ENCODE measurements at regions not wholly inside any gene's neighbourhood (a gene's known extent, or its start where the extent isn't known, plus 50 kb on each side); places are given as distances from the start of the nearest gene placed in this dataset.
A peak's percentile ranks its signal among the peaks of the same experiment; 100 is the strongest.
"Not testable (repeated sequence)": the region's sequence is repeated elsewhere in the genome, so short reads cannot be mapped to it uniquely, and the experiment has no call there.

DNA sequence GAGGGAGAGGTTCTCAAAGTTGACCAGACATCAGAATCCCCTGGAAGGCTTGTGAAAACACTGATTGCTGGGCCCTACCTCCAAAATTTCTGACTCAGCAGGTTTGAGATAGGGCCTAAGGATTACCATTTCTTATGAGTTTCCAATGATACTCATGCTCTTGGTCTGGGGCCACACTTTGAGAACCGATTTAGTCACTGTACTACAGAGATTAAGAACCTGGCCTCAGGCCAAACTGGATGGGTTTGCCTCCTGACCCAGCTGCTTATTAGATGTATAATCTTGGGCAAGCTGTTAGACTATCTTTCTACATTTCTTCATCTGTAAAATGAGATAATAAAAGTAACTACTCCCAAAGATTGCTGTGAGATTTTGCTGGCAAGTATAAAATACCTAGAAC lies 77.1 kb upstream of the SCIN start:
- Mint-ChIP-seq H3K4me3 (no peak overlapping the region), H3K27ac (no peak overlapping the region), H3K4me1 (peaks cover 0 to 6% of the 10 kb centered on the region in 2 donors), H3K9me3 (no peaks in the 10 kb centered on the region), H3K36me3 (no peaks in the 10 kb centered on the region), H3K27me3 (ENCODE audit: low read depth in 3 of 3) (peaks cover 0 to 4% (median 2%) of the 10 kb centered on the region in 3 donors)
- no peak for DNase-seq

DNA sequence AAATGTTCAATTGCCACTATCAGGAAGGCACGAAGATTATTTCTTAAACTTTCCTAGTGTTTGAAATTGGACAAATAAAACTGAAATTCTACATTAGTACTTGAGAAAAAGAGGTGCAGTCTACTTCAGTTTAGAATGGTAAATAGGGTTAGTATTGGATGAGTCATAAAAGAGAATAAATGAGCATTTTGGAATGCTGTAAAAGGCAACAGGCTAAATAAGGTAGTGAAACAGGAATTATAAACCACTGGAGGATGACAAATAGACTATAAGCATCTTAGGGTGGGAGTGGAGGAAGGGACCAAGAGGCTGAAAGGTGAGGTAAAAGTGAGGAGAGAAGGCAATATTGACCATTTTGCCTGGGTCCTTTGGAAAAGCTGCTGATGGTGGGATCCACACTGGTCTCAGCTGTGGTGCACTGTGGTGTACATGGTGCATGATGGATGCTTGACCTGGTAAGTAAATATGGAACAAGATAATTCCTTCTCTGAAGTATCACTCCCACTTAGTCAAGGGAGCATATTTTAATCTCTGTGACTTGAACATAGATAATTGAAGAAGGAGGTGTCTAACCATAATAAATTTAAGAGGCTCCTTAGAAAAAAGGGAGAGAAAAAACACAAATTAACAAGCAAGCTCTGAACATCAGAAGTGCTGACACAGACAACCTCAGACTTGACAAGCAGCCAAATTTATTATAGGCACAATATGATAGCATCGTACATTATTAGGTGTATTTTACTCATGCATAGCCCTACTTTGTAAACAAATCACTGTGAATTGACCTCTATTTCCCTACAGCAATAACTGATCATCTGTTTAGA lies 76.4 kb upstream of the SCIN start:
- H3K27me3 Mint-ChIP-seq (ENCODE audit: low read depth in 3 of 3) = peaks cover 0 to 4% (median 2%) of the 10 kb centered on the region in 3 donors
- H3K4me1 Mint-ChIP-seq = peaks cover 0 to 6% of the 10 kb centered on the region in 2 donors
- H3K9me3 Mint-ChIP-seq = no peaks in the 10 kb centered on the region
- DNase-seq = no peak
- H3K36me3 Mint-ChIP-seq = no peaks in the 10 kb centered on the region
- H3K4me3 Mint-ChIP-seq = no peak overlapping the region
- H3K27ac Mint-ChIP-seq = no peak overlapping the region

DNA sequence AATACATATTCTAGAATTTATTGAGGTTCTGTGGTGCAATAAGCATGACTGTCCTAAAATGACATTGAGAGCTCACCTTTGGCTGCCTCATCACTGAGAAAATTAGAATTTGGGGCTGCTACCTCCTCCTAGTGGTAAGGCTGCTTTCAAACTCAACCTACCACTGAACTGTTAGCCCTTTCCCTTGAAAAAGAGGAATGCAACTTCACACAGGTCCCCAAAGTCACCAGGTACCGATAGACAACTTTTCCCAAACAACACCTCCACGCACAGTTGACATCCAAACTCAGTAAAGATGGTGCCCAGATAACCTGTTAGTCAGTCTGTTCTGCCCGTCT lies 75.9 kb upstream of the SCIN start:
- Mint-ChIP-seq H3K9me3 (no peaks in the 10 kb centered on the region), H3K27ac (no peak overlapping the region), H3K4me1 (peaks cover 0 to 6% of the 10 kb centered on the region in 2 donors), H3K36me3 (no peaks in the 10 kb centered on the region), H3K27me3 (ENCODE audit: low read depth in 3 of 3) (peaks cover 0 to 4% (median 2%) of the 10 kb centered on the region in 3 donors), H3K4me3 (no peak overlapping the region)
- no peak for DNase-seq

DNA sequence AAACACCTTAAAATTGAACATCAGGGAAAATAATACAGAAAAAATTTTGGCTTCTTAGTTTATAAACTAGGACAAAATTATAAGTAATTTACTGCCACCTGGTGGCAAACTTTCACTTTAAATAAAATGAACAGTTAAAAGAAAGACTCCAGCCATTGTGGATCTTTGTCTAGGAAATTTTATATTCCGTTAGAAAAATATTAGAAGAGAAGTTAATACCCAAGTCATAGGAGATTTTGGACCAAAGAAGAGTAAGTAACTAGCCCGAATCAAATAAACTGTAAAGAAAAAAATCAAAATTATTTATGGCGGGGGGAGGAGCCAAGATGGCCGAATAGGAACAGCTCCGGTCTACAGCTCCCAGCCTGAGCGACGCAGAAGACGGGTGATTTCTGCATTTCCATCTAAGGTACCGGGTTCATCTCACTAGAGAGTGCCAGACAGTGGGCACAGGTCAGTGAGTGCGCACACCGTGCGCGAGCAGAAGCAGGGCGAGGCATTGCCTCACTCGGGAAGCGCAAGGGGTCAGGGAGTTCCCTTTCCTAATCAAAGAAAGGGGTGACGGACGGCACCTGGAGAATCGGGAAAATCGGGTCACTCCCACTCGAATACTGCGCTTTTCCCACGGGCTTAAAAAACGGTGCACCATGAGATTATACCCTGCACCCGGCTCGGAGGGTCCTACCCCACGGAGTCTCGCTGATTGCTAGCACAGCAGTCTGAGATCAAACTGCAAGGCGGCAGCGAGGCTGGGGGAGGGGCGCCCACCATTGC lies 73.4 kb upstream of the SCIN start:
- H3K36me3 Mint-ChIP-seq; H3K27me3 Mint-ChIP-seq (ENCODE audit: low read depth in 3 of 3): not testable (repeated sequence)

DNA sequence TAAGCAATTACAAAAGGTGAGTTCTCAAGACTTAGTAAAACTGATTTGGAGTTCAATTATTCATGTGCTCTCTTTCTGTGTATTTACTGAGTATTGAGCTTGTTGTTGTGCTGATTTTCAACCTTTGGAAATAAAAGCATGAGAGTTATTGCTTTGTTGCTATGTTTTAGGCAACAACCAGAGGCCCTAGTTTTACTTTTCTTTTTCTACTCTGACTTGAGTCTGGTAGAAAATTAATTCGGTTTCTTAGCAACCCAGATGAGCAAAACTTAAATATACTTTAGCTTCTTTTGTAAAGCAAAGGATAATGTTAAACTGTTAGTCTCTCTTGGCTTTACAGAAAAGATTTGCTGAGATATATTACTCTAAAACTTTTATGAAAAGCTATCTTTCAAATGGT lies 66.4 kb upstream of the SCIN start:
- DNase-seq = no peak
- Mint-ChIP-seq H3K27ac (no peak overlapping the region), H3K9me3 (no peaks in the 10 kb centered on the region), H3K27me3 (ENCODE audit: low read depth in 3 of 3) (no peaks in the 10 kb centered on the region), H3K36me3 (no peaks in the 10 kb centered on the region), H3K4me3 (no peak overlapping the region), H3K4me1 (no peaks in the 10 kb centered on the region)

More for the DNA sequence above, 73.4 kb upstream of the SCIN start:
- H3K27ac Mint-ChIP-seq, H3K4me1 Mint-ChIP-seq, H3K9me3 Mint-ChIP-seq: not testable (repeated sequence)
- peak in 2 of 3 donors; percentile 2 to 5 for DNase-seq
- H3K4me3 Mint-ChIP-seq = peak overlapping the region; percentile 18 to 72 (median 57)

DNA sequence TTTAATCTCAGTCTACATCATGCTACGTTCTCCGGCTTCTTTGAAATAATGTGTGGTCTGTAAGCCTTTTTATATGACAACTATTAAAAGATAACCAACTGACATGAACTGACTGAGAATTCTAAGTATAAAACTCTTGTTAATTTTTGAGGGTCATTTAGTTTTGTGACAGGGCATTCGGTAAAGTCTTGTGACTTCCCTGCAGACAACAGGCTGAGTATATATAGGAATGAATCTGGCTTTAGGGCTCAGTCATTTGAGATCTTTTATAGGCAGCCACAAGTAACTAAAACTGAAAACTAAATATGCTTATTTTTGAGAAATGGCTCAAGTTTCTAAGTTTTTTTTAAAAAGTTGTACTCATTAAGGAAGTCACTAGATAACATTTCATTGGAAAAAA lies 62.5 kb upstream of the SCIN start:
- Mint-ChIP-seq H3K36me3 (no peaks in the 10 kb centered on the region), H3K9me3 (no peaks in the 10 kb centered on the region), H3K27ac (no peak overlapping the region), H3K27me3 (ENCODE audit: low read depth in 3 of 3) (peaks cover 0 to 2% (median 0%) of the 10 kb centered on the region in 3 donors), H3K4me3 (no peak overlapping the region), H3K4me1 (no peaks in the 10 kb centered on the region)
- no peak for DNase-seq

DNA sequence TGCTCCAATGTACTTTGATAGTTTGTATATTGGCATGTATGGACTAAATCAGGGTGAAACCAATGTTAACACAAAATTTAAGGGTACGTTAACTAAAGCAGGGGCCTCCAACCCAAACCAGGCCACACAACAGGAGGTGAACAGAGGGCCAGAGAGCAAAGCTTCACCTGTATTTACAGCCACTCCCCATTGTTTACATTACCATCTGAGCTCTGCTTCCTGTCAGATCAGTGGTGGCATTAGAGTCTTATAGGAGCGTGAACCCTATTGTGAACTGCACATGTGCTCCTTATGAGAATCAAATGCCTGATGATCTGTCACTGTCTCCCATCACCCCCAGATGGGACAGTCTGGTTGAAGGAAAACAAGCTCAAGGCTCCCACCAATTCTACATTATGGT lies 62.0 kb upstream of the SCIN start:
- peaks cover 0 to 2% (median 0%) of the 10 kb centered on the region in 3 donors for H3K27me3 Mint-ChIP-seq (ENCODE audit: low read depth in 3 of 3)
- H3K4me1 Mint-ChIP-seq = no peaks in the 10 kb centered on the region
- H3K9me3 Mint-ChIP-seq = no peaks in the 10 kb centered on the region
- H3K36me3 Mint-ChIP-seq = no peaks in the 10 kb centered on the region
- DNase-seq = no peak
- no peak overlapping the region for H3K4me3 Mint-ChIP-seq
- no peak overlapping the region for H3K27ac Mint-ChIP-seq

DNA sequence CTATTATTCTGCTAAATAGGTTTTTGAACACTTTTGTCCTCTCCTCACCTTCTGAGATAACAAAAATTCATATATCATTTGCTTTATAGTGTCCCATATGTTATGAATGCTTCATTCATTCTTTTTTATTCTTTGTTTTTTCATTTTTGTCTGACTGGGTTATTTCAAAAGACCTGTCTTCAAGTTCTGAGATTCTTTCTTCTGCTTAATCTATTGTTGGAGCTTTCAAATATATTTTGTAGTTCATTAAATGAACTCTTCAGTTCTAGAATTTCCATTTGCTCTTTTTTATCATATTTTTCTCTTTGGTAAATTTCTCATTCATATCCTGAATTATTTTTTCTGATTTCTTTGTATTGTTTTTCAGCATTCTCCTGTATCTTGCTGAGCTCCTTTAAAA lies 53.1 kb upstream of the SCIN start:
- H3K27me3 Mint-ChIP-seq (ENCODE audit: low read depth in 3 of 3) = peaks cover 0 to 2% (median 0%) of the 10 kb centered on the region in 3 donors
- H3K4me3 Mint-ChIP-seq = no peak overlapping the region
- no peaks in the 10 kb centered on the region for H3K36me3 Mint-ChIP-seq
- H3K27ac Mint-ChIP-seq = no peak overlapping the region
- H3K4me1 Mint-ChIP-seq = no peaks in the 10 kb centered on the region
- DNase-seq = no peak
- H3K9me3 Mint-ChIP-seq = peaks cover 1 to 17% (median 10%) of the 10 kb centered on the region in 6 donors

DNA sequence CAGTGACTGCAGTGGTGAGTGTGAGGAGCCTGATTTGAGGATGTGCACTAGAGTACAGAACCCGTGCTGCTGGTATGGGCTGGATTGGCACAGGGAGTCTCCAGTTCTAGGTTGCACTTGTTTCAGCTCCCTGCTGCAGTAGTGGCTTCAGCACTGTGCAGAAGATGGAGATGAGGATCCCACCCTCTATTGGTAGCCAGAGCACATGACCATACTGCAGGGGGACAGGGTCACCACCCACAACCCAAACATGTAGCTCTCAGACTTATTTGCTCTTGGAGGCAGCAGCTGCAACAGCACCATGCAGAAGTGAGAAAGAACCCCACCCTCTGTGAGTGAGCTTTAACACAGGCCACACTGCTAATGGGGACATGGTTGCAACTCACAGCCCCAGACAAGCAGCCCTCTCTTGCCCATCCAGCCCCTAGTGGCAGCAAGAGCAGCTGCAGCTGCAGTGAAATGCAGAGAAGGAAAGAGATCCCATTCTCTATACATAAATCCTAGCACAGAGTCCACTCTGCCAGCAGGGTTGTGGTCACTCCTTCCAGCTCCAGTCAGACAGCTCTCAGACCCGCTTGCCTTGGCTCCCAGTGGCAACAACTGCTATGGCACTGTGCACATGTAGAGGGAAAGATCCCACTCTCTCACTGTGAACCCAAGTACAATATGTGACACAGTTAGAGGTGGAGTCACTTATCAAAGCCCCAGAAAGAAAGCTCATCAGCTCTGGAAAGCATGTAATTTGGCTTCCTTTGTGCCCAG lies 51.4 kb upstream of the SCIN start:
- no peaks in the 10 kb centered on the region for H3K36me3 Mint-ChIP-seq
- DNase-seq = no peak
- H3K27me3 Mint-ChIP-seq (ENCODE audit: low read depth in 3 of 3) = peaks cover 0 to 2% (median 0%) of the 10 kb centered on the region in 3 donors
- no peaks in the 10 kb centered on the region for H3K4me1 Mint-ChIP-seq
- H3K4me3 Mint-ChIP-seq = no peak overlapping the region
- H3K27ac Mint-ChIP-seq = no peak overlapping the region
- H3K9me3 Mint-ChIP-seq = peaks cover 1 to 17% (median 10%) of the 10 kb centered on the region in 6 donors

DNA sequence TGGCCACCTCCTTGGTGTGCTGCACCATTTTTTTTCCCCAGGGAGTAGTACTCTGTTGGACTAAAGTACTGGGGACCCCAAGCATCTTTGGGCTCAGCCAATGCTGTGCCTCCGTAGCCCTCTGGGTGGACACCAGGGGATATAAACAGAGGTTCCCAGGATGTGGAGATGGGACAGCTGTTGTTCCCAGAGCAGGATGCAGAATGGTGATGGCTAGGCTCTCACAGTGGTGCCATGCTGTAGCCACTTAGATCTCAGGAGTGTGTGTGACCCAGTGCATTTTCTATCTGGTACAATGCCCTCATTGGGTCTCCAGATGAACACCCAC lies 50.9 kb upstream of the SCIN start:
- no peaks in the 10 kb centered on the region for H3K36me3 Mint-ChIP-seq
- H3K4me1 Mint-ChIP-seq = no peaks in the 10 kb centered on the region
- H3K27me3 Mint-ChIP-seq (ENCODE audit: low read depth in 3 of 3) = peaks cover 0 to 2% (median 0%) of the 10 kb centered on the region in 3 donors

More for the DNA sequence above, 50.9 kb upstream of the SCIN start:
- Mint-ChIP-seq H3K27ac (no peak overlapping the region), H3K4me3 (no peak overlapping the region), H3K9me3 (peaks cover 1 to 17% (median 10%) of the 10 kb centered on the region in 6 donors)
- DNase-seq = no peak

Measured in immature natural killer cell (primary cell).